Epithelial cell of esophagus (primary cell): ENCODE measurements at regions not wholly inside any gene's neighbourhood (a gene's known extent, or its start where the extent isn't known, plus 50 kb on each side); places are given as distances from the start of the nearest gene placed in this dataset.
"Not testable (repeated sequence)": the region's sequence is repeated elsewhere in the genome, so short reads cannot be mapped to it uniquely, and the experiment has no call there.

Experiments
- DNase-seq: peaks from one replicate; pipeline ENCODE4 v3.0.0; 2010; ENCODE audit warnings: low read depth
- H3K4me3 ChIP-seq: 2 replicates; pipeline ENCODE4 v1.5.1; 2011; ENCODE audit warnings: mild to moderate bottlenecking, low read length, control low read depth
- CTCF ChIP-seq: IDR thresholded peaks from 2 replicates; pipeline ENCODE4 v1.5.1; 2011; ENCODE audit warnings: low read depth, mild to moderate bottlenecking, low read length, control low read depth, inconsistent platforms; ENCODE audit not compliant: insufficient read depth; ENCODE audit errors: missing control alignments

GRCh38 chr5:142530904-142531303 is 155.0 kb downstream of the FGF1 start:
- no peak overlapping the region for H3K4me3 ChIP-seq
- TF ChIP-seq CTCF, result no peak
- no peak for DNase-seq

- no peak overlapping the region for H3K4me3 ChIP-seq
- peak; percentile 98 for DNase-seq
- TF ChIP-seq CTCF, result no peak
Observed at GRCh38 chr5:142529626-142530278, 156.1 kb downstream of the FGF1 start.

- H3K4me3 ChIP-seq, result no peak overlapping the region
- TF ChIP-seq CTCF, result no peak
- no peak for DNase-seq
Observed at GRCh38 chr5:142527664-142528295, 158.1 kb downstream of the FGF1 start.

- DNase-seq, result no peak
- no peak for TF ChIP-seq CTCF
- no peak overlapping the region for H3K4me3 ChIP-seq
Observed at GRCh38 chr5:142527234-142527633, 158.7 kb downstream of the FGF1 start.

- TF ChIP-seq CTCF, result no peak
- no peak for DNase-seq
- no peak overlapping the region for H3K4me3 ChIP-seq
Observed at GRCh38 chr5:142522983-142523382, 162.9 kb downstream of the FGF1 start.

GRCh38 chr5:142521706-142522105 is 164.2 kb downstream of the FGF1 start:
- H3K4me3 ChIP-seq, result no peak overlapping the region
- TF ChIP-seq CTCF, result no peak

GRCh38 chr5:142520885-142521284 is 165.0 kb downstream of the FGF1 start:
- DNase-seq, result no peak
- no peak overlapping the region for H3K4me3 ChIP-seq
- no peak for TF ChIP-seq CTCF

More at GRCh38 chr5:142521706-142522105, 164.2 kb downstream of the FGF1 start:
- DNase-seq, result no peak

GRCh38 chr5:142519913-142520312 is 166.0 kb downstream of the FGF1 start:
- not testable (repeated sequence) for H3K4me3 ChIP-seq, DNase-seq
